Esophagus mucosa (tissue), 1 donor: ENCODE measurements at regions not wholly inside any gene's neighbourhood (a gene's known extent, or its start where the extent isn't known, plus 50 kb on each side); places are given as distances from the start of the nearest gene placed in this dataset.

Experiments used
- ATAC-seq: fragments of 200-7000 bp; cut with Tn5 transposase; one replicate; pipeline ENCODE4 v1.9.1; 2020
- donor health status: DM: yes; HTN: yes; CAD: no.

DNA sequence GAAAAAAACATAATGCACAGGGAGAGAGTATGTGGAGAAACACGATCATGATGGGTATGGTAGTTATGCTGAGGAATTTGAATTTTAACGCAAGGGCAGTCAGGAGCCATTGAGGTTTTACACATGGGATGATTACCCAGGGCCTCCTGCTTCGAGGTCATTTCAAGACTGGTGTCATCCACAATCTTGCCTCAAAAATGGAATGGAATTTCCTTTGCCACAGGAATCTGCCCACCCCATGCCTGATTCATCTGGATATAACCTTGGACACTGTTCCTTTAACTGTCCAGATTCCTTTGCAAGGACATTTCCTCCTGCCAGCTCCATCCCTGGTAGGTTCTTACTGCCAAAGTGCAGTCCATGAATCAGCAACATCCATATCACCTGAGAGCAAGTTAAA, 655.9 kb upstream of the TENM4 start:
- ATAC-seq = no peak

DNA sequence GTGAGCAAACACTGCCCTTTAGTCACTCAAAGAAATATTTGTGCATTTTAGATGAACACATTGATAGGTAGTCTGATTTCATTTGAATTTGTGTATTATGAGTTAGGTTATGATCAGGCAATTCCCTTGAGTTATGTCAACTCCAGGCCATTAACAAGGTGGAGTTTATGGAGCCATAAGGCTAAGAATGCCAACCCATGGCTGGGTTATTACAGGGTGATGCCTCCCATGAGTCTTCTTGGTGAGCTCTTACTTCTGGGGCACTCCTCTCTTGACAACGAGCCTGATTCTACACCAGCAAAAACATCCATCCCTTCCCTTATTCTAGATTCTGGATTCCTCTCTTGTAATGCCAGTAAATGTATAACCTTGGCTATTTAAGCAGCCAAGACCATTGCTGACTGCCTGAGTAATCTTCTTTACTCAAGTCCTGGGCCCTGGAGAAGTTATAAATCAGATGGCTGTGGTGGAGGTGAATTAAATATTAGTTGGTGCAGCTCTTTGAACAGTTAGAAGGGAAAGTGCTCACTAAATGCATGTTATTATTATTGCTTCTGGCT, 645.7 kb upstream of the TENM4 start:
- ATAC-seq = no peak

DNA sequence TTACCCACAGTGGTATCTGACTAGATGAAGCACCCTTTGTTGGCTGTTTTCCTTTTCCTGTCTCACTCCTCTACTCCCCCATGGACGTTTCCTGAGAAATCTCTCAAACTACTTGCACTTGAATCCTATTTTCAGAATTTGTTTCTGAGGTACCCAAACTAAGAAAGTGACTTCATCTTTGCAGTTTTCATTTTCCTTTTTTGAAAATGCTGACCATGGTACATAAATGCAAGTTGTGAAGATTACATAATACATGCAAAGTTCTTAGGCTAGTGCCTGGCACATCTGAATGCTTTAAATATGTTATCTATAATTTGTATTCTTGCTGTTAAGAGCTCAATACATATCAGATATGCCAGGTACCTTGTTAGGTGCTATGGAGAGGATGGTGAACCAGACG, 644.7 kb upstream of the TENM4 start:
- ATAC-seq = no peak

DNA sequence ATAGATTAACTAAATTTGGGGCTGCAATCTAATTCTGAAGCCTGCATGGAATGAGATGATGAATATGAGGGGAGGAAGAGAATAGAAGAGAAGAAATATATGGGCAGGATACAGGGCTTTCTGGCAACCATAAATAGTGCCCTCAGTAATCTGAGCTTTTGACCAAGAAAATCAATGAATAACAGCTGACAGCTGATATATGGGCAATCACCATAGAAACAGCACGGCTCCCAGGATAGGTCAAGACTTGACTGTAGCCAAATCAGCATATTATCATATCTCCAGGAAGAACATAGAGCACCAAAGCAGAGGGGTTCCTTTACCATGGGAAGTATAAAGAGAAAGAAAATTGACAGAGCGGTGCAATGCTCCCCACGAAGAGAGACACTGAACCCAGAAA, 643.8 kb upstream of the TENM4 start:
- no peak for ATAC-seq

DNA sequence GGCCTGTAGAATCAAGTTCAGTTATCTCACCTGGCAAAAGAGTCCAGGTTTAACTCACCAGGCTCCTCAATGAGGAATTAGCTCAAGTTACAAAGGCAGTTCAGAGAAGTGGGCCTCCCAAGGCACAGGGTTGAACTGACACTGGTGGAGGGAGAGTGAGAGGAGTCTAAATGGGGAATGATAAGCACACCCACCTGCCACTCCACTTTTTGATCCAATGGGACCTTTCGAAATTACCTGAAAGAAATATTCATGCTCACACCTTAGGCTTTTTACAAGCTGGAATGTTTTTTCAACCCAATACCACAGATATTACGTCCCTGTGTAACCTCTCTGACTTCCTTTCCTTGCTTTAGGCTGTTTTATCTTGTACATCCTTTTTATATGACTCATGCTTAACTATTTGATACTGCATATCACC, 642.7 kb upstream of the TENM4 start:
- no peak for ATAC-seq

DNA sequence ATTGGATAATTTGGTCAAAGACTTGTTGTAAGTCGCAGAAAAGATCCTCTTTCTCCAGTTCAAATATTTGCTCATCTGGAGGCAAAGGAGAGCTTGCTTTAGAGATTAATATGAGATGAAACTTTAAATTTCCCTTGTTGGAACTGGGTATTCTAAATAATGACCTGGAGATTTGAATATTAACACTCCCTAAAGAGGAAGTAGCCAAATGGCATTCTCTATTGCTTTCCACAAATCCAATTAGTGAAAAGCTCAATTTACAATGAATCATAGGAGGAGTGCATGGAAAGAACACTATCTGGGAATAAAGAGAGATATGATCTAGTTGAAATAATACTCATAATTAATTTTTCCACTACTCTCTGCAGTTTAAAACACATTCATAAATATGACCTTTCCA, 641.6 kb upstream of the TENM4 start:
- no peak for ATAC-seq

DNA sequence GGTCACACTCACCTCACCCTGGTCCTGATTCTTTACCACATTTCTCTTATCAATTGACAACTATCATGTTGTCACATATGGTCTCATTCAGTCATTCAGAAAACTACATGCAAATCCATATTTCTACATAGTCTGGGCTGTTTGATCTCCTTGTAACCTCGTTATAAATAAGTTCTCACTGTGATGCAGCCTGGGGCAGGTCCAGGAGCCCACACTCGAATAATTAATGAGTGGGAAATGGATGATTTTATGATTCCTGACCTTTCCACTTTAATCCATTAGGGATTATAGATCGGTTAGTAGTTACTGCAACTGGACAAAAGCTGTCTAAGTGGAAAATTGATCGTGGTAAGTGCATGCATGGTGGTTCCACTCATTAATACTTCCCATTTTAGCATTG, 636.3 kb upstream of the TENM4 start:
- ATAC-seq = no peak

DNA sequence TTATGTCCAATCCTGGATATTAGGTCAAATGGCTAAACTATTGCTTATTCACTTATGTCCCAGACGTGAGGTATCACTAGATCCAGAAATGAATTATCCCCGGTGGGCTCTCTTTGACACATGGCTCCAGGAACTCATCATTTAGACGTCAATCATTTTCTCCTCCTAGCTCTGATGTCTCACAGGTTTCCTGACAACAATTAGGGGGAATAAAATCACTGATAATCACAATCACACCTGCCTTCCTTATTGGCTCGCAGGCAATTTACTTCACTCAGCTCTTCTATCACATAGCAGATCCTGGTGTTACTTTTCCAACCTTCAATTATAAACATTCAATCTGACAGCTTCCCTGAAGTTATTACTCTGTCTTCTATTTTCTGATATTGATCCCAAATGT, 634.0 kb upstream of the TENM4 start:
- ATAC-seq = no peak

DNA sequence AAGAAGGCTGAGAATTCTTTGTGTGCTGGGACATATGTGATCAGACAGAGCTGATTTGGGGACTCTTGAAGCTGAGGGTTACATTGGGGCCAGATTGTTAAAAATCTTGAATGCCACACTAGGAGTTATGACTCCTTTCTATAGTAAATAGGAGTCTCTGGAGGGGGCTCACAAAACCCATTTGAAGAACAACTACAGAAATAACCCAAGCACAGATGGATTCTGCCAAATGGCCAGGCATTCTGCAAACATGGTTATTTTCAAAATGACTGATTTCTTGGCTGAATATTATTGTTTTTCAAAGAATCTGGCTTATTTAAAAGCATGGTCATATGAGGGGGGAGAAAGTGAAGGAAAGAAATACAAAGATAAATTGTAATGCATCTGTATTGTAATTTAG, 625.5 kb upstream of the TENM4 start:
- no peak for ATAC-seq

DNA sequence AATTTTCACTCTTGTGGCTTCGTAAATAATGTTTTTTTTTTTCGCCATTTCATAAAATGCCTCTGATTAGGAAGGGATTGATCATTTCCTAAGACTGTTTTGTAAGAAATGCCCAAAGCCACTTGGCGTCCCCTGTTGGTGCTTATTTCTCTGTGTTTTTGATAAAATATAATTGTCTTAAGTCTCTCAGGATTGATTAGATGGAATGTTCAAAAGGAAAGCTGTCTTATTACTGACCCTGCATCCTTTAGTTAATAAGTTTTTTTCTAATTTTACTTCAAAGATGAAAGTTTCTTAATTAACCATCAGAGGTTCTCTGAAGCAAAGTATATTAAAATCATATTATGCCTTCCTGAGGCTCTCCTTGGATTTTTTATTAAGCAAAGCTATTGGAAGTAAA, 624.3 kb upstream of the TENM4 start:
- no peak for ATAC-seq

DNA sequence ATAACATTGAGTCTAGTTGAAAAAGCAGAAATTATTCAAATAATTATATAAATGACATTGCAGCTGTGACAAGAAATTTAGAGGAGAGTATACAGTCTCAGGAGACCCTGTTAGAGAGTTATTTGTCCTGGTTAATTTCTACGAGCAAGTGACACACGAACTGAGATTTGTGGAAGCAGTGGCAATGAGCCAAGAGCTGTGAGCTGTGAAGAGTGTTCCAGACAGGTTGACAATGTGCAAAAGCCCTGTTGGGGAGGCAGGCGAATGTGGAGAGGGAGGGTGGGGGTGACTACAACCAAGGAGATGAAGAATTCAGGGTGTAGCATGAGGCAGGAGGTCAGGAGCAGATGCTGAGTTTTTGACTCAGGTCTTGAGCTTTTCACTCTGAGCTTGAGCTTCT, 620.2 kb upstream of the TENM4 start:
- no peak for ATAC-seq

DNA sequence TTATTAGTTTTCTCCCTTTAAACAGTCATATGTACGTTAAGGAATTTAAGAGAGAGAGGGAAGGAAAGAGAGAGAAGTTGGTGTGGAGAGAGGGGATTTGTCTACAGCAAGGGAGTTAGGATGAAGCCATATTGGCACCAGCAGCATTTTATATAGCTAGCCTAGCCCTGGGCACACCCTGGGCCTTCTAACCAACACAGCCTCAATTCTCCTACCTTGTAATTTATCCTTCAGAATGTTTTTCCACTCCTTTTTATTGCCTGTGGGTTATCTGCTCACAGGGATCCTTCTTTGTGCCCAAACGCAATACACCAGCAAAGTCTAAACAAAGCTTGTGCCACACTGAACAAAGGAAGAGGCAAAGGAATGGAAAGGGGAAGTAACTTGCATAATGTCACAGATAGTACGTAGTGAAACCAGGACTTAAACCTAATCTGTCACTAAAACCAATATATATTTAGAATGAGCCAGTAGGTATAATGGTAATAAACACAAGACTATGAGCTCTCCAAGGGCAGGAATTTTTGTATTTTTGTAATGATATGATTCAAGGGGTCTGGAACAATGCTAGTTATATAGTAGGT, 613.8 kb upstream of the TENM4 start:
- no peak for ATAC-seq

DNA sequence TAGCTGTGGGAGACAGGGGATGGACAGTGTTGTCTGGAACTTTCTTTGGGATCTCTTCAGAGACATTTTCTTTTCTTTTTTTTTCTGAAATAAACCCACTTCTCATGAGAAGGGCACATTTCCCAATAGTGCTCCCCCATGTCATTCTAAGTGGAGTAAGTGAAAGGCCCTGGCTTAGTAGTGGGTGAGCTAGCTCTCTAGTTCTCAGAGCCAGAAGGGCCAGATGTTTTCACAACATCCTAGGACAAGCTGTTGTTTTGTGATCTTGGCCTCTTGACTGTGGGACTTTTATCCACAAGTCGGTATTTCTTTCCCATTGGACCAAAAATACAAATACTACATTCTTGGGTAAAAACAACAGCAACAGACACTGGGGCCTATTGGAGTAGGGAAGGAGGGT, 607.7 kb upstream of the TENM4 start:
- no peak for ATAC-seq

DNA sequence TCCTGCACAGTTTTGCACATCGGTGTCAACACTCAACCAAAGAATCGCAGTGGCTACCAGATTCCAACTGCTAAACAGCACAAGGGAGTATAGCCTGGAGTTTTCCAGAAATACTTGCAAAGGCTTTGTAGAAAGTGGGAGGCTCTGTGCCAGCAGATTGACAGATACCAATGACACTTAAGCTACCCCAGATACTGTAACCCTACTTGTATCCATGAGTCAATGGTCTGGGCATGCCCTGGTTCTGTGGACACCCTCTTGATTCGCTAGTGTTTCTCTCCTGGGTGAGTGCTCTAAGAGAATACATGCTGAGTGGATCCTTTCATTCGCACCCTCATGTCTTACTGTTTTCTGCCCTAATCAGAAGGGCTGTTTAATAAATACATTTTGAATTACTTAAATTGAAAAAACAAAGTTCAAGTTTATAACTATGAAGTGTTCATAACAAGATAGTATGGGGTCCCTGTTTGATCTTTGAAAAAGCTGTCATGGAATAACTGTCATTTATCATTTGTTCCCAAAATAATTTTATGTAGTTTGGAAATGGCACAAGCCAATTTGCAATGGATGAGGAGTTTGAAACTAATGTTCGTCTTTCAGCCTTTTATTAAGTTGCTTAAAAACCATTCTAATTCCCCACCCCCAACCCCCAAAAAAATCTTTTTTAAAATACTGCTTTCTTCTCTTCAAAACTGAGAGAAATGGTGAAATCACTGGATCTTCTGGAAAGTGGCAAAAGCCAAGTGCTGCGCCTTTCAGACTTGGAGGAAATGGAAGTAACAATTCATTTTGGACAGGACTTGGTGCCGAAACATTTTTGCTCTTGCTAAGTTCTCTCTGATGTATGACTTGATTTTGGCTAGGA, 600.5 kb upstream of the TENM4 start:
- ATAC-seq = no peak

DNA sequence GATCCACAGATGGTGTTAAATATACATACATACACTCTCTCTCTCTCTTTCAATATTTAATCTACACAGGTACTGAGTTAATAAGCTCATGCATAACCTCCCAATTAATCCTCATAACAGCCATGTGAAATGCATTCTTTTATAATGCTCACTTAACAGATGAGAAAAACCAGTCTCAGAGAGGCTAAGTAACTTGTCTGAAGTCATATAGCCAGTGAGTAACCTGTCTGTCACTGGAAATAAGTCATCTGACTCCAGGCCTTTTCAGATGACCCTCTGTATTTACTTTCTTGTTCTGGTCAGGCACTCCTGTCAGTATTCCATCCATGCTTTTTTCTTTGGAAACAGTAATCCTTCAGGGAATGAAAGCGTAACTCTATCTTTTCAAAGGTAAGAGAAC, 594.0 kb upstream of the TENM4 start:
- ATAC-seq = peak; percentile 75

DNA sequence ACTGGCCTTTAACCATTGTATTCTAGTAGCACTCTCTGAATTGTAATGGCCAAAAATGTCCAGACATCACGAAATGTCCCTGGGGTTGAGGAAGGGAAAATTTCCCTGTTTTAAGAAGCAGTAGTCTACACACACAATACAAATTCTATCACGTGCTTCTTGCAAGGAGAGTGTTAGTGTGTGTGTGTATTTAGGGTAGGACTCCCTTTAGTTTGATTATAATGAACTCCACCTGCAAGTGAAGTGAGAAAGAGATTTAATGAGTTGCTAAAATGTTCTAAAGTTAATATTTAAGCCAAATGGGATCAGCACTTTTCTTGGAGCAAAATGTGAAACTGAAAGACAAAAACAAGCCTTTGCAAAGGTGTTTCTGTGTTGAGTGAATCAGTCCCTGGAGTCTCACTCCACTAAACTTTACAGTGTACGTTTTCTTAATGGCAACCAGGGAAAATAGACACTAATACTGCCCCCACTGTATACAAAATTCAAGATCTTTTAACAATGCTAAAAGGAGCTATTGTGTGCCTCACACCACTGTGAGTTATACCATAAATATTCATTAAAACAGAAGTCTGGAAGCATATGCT, 590.3 kb upstream of the TENM4 start:
- ATAC-seq = no peak

DNA sequence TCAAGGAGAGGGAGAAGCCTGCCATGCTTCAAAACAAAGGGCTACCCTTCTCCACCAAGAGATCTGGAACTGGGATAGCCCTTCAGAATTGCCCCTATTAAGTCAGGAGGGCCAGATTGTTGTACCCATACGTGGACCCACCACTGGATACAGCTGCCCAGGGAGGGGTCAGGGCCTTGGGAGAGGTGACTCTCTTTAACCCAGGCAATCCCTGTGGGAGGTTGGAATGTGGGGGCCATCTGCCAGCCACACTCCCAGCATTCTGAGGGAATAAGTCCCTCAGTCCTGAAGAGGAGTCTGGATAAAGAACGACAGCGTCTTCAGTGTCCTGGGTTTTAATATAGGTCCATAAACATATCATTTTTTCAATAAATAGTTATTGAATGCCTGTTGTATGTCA, 588.2 kb upstream of the TENM4 start:
- no peak for ATAC-seq

DNA sequence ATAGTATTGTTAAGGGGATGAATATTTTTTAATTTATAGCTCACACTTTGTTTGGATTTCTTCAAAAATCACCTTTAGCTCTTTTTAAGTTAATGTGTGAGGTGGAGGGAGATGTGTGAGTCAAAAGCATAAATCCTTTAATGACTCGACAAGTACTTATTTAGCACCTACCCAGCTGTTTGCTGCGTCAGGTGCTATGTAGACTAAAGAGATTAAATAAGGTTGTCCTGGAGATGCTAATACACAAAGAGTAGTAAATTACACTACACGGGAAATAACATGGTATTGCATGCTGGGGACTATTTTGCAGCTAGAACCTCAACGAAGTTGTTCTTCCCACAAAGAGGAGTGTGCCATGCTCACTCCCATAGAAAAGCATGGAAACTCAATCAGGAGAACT, 583.3 kb upstream of the TENM4 start:
- ATAC-seq = no peak

DNA sequence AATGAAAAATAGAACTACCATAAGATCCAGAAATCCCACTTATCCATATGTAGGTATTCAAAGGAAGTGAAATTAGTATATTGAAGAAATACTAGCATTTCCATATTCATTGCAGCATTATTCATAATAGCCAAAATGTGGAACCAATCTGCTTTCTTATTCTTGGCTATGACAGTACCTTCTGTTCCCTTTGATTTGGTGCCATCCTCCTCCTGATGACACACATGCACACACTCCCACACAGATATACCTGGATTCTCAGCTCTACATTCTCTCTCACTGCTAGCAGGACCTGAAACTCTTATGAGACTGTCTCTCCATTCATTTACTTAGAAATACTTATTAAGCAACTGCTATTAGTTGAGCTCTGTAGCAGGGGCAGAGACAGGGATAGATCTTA, 582.6 kb upstream of the TENM4 start:
- ATAC-seq = no peak

DNA sequence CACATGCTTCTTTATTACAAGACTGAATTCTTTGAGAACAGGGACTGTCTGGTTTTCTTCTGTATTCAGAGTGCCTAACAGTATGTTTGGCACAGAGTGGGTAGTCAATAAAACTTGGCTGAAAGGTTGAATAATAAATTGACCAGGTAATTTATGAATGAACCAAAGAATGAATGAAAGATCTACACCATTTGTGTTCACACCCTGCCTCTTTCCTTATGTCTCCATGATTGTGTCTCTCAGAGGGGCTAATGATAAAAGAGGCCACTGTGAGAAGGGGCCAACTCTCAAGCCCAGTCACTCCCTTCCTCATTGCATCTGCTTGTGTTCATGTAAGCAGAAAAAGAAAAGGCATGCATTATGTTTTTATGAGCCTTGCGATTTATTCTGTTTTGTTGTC, 569.7 kb upstream of the TENM4 start:
- no peak for ATAC-seq

DNA sequence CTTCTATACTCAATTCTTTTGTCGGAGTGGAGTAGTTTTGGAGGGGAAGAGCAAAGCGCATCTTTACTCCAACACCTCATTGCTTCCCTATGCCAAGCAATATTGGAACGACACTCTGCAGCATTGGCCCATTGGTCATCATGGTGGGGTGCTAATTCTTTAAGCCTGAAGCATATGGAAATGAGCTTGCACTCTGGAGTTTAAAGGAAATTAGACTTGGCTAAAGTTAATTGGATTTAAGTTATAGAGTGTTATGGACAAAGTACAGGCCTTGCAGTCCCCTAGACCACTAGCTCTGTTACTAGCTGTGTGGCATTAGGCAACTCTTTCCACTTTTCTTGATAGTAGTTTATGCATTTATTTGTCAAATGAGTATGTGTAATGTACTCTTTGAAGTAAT, 568.3 kb upstream of the TENM4 start:
- ATAC-seq = no peak

DNA sequence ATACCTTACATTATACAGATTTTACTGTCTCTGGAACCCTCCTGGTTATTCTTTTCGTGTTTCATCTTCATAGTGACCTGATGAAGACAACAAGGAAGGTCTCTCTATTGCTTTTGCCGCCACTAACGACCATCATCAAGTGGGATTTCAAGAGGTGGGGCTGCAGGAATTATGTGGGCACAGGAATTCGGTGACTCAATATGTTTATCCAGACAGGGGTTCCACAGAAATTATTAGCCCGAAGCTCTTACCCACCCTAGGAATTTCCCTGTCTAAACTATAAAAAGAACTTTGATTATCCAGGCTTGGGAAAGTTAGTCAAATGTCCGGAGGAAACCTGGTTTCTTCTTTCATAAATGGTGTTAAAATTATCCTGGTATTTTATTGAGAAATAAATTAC, 566.8 kb upstream of the TENM4 start:
- ATAC-seq = no peak

DNA sequence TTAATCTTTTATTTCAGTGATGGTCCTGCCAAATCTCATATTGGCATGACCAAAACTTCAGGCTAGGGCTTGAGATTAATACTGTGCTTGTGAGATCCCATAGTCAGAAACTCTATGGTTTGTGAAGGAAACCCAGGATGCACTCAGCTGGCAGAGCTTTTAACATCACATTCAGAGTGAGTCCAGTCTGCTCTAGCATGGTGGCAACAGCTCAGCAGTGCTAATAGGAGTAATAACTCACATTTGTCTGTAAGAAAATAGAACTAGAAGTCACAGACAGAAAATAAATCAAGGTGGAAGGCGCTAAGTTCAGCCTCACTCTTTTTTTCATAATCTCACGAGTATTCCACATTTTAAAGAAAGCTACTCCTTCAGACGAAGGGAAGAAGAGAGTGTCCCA, 549.3 kb upstream of the TENM4 start:
- ATAC-seq = no peak

DNA sequence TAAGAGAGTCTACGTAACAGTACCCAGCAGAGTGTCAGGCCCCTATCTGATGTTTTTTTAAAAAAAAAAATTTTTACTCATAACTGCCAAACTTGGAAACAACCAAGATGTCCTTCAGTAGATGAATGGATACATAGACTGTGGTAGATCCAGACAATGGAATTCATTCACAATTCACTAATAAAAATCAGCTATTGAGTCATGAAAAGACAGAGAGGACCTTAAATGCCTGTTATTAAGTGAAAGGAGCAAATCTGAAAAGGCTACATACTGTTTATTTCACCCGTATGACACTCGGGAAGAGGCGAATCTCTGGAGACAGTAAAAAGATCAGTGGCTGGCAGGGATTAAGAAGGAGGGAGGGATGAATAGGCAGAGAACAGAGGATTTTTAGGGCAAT, 541.4 kb upstream of the TENM4 start:
- ATAC-seq = no peak
